HepG2 (cell line): ENCODE measurements at regions not wholly inside any gene's neighbourhood (a gene's known extent, or its start where the extent isn't known, plus 50 kb on each side); places are given as distances from the start of the nearest gene placed in this dataset.

Experiments
- CBX2 ChIP-seq, 2 experiments: fragments of 200-600 bp in 1 of 2; sonication (generic); formaldehyde crosslinking in 1 of 2; IDR thresholded peaks; 2 replicates each; pipeline versions ENCODE4 v1.7.0 to v1.8.1; 2018 to 2022; ENCODE audit warnings: low read depth in 2 of 2, low read length in 1 of 2, mild to moderate bottlenecking in 1 of 2, missing genetic modification reagents in 1 of 2
- CC2D1A ChIP-seq: sonication (generic); formaldehyde crosslinking; IDR thresholded peaks from 2 replicates; pipeline ENCODE4 v1.8.1; 2023; ENCODE audit warnings: mild to moderate bottlenecking, missing genetic modification reagents
- MNT ChIP-seq: fragments of 450-650 bp; IDR thresholded peaks from 2 replicates; pipeline ENCODE4 v1.6.1; 2016
- POLR2A ChIP-seq, 2 experiments: IDR thresholded peaks; 2 replicates each; pipeline ENCODE4 v1.6.1; 2011; ENCODE audit warnings: low read depth in 2 of 2, low read length in 2 of 2, mild to moderate bottlenecking in 1 of 2, moderate library complexity in 1 of 2; ENCODE audit not compliant: insufficient read depth in 1 of 2
- TRIM24 ChIP-seq: sonication (generic); formaldehyde crosslinking; IDR thresholded peaks from 2 replicates; pipeline ENCODE4 v1.8.0; 2022; ENCODE audit warnings: mild to moderate bottlenecking, missing genetic modification reagents
- ZBTB49 ChIP-seq: sonication (generic); formaldehyde crosslinking; IDR thresholded peaks from 2 replicates; pipeline ENCODE4 v1.4.0; 2020; ENCODE audit warnings: missing genetic modification reagents, borderline replicate concordance
- ZBTB7A ChIP-seq: sonication (generic); formaldehyde crosslinking; IDR thresholded peaks from 2 replicates; pipeline ENCODE4 v1.8.0; 2022; ENCODE audit warnings: mild to moderate bottlenecking, missing genetic modification reagents
- ZNF547 ChIP-seq: sonication (generic); formaldehyde crosslinking; IDR thresholded peaks from 2 replicates; pipeline ENCODE4 v1.5.1; 2020; ENCODE audit warnings: mild to moderate bottlenecking, missing genetic modification reagents
- ZNF720 ChIP-seq: sonication (generic); formaldehyde crosslinking; IDR thresholded peaks from 2 replicates; pipeline ENCODE4 v1.4.0; 2020; ENCODE audit warnings: missing genetic modification reagents
- ZNF766 ChIP-seq: sonication (generic); formaldehyde crosslinking; IDR thresholded peaks from 2 replicates; pipeline ENCODE4 v1.5.0; 2020; ENCODE audit warnings: missing genetic modification reagents, borderline replicate concordance
- ZNF777 ChIP-seq: sonication (generic); formaldehyde crosslinking; IDR thresholded peaks from 2 replicates; pipeline ENCODE4 v1.4.0; 2020; ENCODE audit warnings: missing genetic modification reagents
- ZNF780A ChIP-seq: sonication (generic); formaldehyde crosslinking; IDR thresholded peaks from 2 replicates; pipeline ENCODE4 v1.8.0; 2022; ENCODE audit warnings: mild to moderate bottlenecking, missing genetic modification reagents, moderate library complexity
- TF ChIP-seq, protein P1 (sequence below): sonication (generic); formaldehyde crosslinking; IDR thresholded peaks from 2 replicates; pipeline ENCODE4 v1.5.1; 2020; ENCODE audit warnings: missing genetic modification reagents, mild to moderate bottlenecking, borderline replicate concordance

DNA sequence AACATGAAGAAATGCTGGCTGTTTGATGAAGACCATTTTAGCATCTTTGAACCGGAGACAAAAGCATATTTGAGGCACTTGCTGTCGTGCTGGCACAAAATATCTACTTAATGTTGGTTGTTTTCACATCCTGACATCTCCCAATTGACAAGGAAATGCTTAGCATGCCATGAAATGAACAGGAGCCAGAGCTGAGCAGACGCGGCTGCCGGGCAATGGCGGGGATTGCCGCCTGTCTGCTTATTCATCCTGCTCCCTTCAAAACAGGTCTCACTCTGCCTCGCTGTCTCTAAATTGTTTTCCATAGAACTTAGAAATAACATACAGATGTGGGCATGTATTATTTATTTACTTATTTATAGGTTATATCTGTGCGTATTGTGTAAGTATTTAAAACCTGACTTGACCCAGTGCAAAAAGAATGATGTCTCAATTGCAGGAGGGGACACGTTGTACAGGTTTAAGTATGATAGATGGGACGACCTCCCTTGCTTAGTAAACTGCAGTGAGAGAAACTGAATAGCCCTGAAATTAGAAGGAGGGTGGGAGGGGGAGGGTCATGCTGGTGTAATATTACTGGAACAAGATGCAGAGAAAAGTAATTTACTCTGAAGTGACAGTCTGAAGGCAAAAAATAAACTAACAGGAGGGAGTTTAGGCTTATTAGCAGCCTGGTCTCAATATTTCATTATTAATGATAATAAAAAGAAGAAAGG, 590.4 kb upstream of the PLXNA2 start:
- no peak for TF ChIP-seq TRIM24 (CRISPR knock-in tag)
- no peak for TF ChIP-seq POLR2A (IDR thresholded peaks at IDR 0.05; ENCODE audit: insufficient read depth in 1 of 2, low read depth in 2 of 2, low read length in 2 of 2)
- no peak for TF ChIP-seq CC2D1A (CRISPR knock-in tag)
- TF ChIP-seq, protein P1, sequence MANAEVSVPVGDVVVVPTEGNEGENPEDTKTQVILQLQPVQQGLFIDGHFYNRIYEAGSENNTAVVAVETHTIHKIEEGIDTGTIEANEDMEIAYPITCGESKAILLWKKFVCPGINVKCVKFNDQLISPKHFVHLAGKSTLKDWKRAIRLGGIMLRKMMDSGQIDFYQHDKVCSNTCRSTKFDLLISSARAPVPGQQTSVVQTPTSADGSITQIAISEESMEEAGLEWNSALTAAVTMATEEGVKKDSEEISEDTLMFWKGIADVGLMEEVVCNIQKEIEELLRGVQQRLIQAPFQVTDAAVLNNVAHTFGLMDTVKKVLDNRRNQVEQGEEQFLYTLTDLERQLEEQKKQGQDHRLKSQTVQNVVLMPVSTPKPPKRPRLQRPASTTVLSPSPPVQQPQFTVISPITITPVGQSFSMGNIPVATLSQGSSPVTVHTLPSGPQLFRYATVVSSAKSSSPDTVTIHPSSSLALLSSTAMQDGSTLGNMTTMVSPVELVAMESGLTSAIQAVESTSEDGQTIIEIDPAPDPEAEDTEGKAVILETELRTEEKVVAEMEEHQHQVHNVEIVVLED (CRISPR knock-in tag): no peak
- no peak for TF ChIP-seq ZBTB49
- no peak for TF ChIP-seq CBX2 (IDR thresholded peaks at IDR 0.05; ENCODE audit: low read depth, low read length)
- no peak for TF ChIP-seq CBX2 (CRISPR knock-in tag; IDR thresholded peaks at IDR 0.05; ENCODE audit: low read depth)
- TF ChIP-seq ZNF766: no peak
- no peak for TF ChIP-seq ZNF780A (CRISPR knock-in tag)
- TF ChIP-seq ZNF777 (CRISPR knock-in tag): no peak
- TF ChIP-seq ZBTB7A: no peak
- no peak for TF ChIP-seq ZNF547 (CRISPR knock-in tag)
- no peak for TF ChIP-seq MNT
- no peak for TF ChIP-seq ZNF720 (CRISPR knock-in tag)
